HL-60/S4 treated with retinoic acid at 250 ng/mL for 4 days and 3 days (cell line): ENCODE measurements at regions not wholly inside any gene's neighbourhood (a gene's known extent, or its start where the extent isn't known, plus 50 kb on each side); places are given as distances from the start of the nearest gene placed in this dataset.

Source experiments
- in situ Hi-C: fragments of 300-500 bp; cut with MboI; formaldehyde crosslinking; loops from 2 replicates; pipeline ENCODE4 v1.7.0; 2022; ENCODE audit warnings: low sequenced_read_pairs

DNA sequence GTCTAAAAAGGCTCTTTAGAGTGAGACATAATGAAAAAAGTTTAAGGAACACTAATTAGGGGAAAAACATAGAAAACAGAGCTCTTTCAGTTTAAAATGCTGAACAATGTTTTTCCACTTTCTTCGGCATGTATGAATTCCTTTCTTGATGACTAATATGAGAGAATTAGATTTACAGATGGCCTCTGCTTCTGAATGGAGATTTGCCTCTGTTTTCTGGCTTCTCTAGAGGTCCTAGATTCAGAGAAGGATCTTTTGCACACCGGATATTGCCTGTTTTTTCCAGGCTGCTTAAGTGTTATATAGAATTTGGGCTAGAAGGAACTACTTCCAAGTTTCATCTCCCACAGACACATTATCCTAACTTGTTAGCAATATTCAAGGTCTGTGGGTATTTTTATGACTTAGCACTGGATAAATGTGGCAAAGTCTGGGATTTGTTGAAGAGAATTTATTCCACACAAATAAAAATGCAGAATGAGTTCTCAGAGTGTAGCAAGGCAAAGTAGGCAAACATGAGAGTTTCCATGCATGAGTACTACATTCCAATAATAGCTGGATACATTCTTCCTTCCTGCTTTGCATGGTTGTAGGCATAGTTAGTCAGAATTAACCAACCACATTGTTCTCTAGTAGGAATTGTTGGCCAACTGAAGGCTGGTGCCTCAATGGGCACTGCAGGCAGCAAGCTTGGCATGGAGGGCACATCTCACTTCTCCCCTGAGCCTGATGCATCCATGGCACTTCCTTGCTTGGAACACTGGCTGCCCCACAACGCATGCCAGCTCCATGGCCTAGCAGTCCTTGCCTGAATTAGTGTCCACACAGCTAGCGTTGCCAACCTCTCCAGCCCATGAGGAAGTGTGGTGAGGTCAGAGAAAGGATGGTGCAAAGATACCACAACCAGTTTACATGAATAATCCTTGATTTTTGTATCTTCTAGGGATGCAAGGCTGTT is 224.2 kb downstream of the CLIC5 start:
- in situ Hi-C loops, result no loop called here

DNA sequence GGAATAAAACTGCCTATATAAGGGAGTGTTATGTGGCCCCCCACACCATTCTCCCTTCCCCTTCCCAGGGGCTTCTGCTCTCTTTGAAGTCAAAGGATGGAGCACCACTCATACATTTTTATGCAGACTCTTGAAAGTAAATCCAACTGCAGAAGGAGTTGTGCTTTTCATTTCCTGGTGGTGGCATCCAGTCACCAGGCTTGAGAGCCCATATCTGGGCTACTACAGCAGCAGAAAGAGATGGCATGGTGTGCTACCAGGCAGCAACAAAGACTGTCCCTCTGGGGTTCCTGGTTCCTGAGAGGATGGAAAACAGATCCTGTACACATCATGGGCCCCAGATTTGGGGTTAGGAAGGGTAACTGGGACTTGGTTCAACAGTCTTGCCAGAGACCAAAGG is 226.4 kb downstream of the CLIC5 start:
- in situ Hi-C loops, result no loop called here

DNA sequence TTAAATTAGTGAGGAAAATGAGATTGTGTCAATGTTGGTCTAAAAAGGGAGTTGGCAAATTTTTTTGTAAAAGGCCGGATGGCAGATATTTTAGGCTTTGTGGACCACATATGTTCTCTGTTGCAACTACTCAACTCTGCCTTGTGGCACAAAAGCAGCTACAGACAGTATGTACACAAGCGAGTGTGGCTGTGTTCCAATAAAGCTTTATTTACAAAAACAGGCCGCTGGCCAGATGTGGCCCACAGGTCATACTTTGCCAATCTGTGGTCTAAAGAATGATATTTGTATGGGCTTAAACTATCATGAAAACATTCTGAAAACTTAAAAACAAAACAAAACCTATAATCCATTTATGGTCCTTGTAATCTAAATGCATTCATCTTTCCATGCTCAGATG is 228.3 kb downstream of the CLIC5 start:
- in situ Hi-C loops, result no loop called here

DNA sequence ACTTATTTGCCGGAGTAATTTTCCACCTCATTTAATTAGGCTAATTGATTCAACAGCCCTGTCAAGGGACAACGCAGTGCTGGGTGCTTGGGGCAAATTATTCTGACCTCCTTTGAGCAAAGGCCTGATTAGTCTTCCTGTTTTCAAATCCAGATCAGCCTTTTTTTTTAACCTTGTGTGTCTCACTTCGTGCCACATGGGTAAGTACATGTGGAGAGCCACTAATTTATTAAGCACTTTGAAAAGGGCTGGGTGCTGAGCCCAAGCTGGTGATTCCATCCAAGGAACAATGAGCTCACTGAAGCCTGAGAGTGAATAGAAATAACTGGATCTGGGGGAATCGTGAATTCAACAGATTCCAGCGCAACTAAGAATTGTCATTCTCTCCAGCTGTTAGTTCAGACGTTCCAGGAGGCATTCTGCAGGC is 229.3 kb downstream of the CLIC5 start:
- in situ Hi-C loops, result no loop called here

DNA sequence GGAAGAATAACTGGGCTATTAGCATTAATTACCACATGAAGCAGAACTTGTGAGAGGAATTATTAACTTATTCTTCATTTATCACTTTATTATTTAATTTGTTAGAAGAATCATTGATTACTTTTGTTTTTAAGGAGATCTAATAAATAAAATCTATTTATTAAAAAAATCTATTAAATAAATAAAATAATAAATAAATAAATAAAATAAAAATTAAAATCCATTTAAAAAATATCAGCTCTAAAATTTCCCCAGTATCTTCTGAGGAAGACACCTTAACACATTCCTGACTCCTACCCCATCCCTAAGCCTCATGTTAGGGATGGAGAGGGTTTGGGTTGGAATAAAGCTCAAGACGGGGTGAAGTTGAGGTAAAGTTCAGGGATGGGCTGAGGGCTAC is 231.4 kb downstream of the CLIC5 start:
- in situ Hi-C loops, result no loop called here

DNA sequence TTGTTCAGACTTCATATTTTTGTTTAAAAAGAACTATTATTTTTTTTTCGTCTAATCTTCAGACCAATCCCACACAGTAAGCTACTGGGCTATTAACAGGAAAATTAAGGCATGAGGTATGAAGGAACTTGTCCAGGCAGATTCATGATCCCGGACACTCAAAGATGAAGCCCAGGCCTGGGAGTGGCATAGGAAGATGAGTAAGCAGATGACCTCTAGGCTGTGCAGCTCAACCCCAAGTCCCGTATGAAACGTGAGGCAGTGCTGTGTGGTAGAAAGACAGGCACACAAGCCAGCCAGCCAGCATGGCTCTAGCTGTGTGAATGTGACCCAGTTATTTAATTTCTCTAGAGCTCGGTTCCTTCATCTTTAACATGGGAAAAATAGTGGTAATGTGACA is 231.9 kb downstream of the CLIC5 start:
- in situ Hi-C loops, result no loop called here

DNA sequence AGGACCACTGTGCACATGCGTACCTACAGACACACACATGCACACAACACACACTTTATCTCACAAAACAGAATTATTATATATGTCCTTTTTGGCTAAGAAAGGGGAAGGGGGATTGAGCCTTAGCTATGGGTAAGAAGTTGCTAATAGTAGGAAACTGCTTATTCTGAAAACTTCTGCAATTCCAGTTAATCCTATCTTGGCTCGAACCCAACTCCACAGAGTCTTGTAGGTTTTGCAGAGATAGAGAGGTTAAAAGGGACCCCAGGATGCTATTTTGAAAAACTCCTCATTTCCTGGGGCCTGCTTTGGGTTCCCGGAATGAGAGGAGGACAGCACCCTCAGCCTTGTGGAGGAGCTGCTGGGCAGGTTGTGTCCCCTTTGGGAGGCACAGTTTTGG is 233.8 kb downstream of the CLIC5 start:
- in situ Hi-C loops, result no loop called here

DNA sequence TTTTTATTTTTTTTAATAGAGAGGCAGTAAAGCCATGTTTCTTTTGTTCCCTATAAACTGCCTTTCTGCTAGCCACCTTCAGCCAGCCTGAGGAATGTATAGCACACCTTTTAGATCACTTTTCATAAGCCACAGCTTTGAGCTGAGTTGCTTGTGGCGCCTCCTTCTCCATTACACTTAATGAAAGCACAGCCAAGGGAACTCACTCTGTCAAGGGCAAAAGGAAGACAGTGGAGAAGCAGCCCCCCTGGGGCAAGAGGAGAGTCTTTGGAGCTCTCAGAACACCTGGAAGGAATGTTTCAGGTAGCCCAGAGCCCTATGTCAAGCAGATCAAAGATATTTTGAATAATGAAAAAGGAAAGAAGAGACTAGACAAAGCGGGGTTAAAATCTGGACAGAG is 235.1 kb downstream of the CLIC5 start:
- in situ Hi-C loops, result no loop called here

DNA sequence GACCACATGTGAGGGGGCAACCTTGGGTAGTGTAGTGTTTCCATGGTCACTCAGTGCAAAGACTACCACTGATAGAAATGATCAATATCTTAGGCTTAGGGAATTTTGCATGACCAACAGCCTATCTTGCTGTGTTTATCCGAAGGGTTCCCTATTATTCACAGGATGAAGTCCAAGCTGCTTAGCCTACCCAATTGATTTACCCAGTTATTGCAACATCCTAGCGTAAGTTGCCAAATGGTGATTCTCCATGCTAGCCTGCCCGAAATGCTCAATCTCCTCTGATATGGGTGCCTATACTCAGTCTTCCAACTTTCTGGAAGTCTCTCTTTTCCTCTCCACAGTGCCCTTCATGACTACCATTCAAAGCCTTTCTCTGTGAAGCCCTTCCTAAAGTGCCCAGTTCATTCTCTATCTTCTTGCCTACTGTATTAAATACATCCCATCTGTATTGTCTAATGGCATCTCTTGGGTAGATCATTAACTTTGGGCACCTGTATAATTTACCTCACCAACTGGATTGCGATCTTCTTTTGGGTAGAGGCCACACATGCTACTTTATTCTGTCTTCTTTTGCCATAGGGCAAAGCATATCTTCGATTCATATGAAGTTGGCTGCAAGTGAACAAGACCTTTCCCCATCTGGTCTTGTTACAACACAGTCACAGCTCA is 240.5 kb downstream of the CLIC5 start:
- in situ Hi-C loops, result no loop called here

DNA sequence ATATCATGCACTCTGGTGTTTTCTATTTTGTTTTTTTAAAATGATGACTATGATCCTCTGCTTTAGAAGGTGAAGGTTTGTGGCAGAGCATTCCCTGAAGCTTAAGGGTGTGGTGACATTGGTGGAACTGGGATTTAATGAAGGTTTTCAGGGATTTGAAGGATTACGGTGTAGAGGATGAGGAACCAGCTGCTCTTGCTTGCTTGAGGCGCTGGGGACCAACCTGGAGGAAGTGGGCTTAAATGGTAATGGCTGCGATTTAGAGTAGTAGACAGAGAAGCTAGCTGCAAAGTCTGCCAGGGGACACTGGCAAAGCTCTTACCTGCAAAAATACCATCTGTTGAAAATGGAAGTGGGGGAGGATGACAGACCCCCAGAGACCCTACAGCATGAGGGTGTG is 241.8 kb downstream of the CLIC5 start:
- in situ Hi-C loops, result no loop called here

DNA sequence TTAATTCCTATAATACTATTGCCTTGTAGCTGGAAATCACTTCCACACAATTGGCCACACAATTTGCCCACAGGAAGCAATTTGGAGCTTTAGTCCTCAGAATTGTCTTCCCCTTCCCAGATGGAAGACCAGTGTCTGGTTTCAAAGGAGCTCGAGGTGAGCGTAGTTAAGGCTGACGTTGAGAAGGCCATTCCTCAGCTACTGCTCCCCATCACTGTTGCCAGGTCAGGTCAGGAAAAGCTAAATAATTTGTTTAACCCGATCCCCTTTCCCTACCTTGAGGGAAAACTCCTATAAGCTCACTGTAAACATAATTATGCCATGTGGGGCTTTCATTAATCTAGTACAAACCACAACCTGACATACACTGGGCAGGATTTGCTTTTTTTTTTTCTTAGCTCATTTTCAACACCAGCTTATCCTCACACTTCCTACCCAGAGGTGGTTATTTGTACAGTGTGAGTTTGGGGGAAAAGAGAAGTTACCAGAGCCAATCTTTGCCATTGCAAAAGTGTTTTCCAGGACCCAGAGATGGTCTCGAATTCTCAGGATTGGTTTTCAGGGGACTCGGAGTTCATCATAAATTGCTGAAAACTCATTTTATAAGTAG is 242.7 kb downstream of the CLIC5 start:
- in situ Hi-C loops, result no loop called here

DNA sequence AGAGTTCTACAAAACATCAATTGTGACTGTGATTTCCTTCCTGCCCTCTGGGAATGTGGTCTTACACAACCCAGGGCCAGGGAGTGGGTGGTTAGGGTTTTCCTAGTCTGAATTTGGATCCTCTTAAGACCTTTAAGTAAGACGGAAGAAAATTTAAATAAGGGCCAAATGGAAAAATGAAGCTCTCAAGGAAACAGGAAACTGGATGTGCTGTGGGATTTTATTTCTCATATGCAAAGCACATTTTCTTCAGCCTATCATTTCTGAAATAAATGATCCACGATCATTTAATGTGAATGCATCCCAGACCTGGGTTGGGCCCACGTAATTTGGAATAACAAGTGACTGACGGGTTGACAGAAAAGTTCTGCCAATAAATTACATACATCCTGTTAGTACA is 243.6 kb downstream of the CLIC5 start:
- in situ Hi-C loops, result no loop called here

DNA sequence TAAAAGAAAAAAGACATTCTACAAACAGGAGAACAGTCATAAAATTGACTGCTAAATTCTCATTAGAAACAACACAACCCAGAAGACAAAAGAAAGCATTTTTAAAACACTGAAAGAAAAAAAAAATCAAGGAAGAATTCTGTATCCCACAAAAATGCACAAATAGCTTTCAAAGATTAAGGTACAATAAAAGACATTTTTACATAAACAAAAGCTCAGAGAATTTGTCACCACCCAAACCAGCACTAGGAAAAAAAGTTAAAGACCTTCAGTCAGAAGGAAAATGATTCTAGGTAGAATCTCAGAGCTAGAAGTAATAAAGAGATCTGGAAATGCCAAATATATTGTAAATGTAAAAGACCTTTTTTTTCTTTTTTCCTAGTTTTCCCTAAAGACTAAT is 252.4 kb downstream of the CLIC5 start:
- in situ Hi-C loops, result no loop called here

DNA sequence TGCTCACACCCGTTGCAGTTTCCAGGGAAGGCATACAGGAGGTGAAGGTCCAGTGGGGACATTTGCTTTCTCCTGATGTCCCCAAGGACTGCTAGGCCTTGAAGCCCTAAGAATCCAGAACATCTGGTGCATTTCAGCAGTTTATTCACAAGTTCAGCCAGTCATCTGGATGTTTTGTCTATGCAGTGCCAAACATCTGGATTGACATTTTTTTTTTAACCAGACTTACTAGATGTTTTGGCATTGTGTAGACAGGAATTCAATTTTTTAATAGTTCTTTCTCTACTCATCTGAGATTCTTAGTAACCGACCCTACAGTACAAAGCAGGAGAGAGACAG is 256.2 kb downstream of the CLIC5 start:
- in situ Hi-C loops, result no loop called here

DNA sequence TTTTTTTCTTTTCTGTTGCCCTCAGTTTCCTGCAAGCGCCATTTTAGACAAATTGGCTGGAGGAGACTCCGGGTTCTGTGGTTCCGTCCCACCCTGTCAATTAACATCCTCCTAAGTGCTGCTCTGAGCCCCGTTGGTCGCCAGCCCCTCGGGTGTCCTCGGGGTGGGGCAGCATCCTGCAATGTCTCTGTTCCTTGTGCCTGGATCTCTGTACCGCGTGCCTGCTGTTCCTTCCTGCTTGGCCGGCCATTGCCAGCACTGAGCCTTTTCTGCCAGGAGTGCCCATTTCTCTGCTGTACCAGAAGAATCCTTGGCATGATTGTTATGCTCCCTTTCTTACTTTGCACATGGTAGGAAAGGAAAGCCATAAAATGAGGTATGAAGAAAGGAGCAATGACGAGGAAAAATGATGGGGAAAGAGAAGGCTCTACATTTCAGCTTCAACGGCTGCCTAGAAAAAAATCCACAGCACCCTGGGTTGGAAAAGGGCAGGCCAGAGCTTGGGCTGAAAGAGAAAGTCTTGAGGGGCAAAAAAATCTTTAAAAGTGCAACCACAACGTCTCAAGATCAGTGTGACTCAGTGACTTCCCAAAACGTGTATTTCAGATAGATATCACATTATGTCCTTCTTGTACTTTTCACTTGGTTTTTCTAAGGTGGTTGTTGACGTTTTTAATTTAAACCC is 256.7 kb downstream of the CLIC5 start:
- in situ Hi-C loops, result no loop called here

DNA sequence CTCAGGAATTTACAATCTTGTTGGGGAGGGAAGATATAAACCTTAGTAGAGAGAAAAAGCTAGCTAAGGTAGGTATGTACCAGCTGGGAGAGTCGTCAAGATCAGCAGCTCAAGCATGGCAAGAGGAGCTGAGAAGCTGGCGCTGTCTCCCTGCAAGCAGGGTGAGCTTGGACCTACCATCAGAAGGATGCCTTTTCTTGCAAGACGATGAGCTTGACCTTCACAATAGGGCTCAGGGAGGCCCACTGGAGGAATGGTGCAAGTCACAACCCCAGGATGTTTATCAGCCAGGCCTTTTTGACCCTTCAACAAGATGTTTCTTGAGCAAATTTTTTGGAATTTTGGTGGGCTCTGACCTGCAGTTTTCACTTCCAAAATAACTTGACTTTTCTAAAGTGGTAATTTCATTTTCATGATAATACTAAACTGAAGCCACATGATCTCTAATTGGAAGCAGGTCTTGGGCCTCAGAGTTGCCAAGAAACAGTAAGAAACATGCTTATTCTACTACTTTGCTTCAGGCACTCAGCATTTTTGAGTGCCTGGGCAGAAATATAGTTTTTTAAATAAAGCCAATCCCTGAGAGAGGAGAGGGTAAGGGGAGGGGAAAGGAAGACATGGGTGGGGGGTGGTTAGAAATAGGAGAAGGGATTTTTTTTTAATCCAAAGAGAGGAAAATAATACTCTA is 258.1 kb downstream of the CLIC5 start:
- in situ Hi-C loops, result no loop called here

DNA sequence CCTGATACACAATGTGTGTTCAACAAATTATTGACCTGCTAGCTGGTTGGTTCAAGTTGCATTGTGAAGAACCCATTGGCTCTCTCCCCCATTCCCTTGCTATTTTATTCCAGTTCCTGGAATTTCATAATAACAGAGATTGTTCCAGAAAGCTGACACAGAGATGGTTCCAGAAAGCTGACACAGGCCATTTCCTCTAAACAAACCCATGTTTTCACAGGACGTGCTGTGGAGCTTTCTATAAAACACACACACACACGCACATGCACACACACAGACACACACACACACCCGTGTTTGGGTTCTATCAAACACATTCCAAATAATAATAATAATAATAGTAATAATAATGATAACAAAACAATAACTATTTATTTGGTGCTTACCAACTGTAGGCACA is 259.1 kb downstream of the CLIC5 start:
- in situ Hi-C loops, result no loop called here

DNA sequence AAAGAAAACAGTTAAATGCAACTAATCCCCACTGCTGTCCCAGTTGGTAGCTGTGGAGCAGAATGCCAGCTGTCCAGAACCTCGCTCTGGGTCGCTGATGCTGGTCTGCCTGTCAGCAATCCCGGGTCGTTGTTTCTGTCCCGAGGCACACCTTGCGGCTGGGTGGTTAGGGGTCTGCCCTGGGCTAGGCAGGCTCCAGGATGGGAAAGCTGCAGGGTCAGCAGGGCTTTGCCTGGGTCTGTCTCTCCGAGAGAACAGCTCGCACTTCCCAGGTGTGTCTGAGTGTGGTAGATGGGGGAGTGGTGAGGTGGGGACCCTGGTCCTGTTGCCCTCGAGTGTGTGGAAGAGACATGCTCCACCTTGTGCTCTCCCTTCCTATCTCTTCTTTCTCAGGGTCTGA is 261.2 kb downstream of the CLIC5 start:
- in situ Hi-C loops, result no loop called here

DNA sequence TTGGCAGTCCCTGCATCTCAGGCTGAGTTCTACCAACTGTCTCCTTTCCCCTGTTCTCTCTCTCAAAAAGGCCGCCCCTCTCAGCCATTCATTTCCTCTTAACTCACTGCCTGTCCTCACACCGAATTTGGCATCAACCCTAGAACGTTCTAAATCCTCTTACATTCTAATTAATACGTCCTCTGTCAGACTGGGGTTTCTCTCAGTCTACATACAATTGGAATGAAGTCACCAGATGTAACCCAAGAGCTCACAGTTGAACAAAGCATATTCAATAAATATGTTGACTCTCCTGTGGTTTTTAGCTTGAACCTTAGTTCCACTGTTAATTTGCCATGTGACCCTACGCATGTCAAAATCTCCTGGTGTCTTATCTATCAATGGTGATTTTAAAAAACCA is 269.6 kb downstream of the CLIC5 start:
- in situ Hi-C loops, result no loop called here

DNA sequence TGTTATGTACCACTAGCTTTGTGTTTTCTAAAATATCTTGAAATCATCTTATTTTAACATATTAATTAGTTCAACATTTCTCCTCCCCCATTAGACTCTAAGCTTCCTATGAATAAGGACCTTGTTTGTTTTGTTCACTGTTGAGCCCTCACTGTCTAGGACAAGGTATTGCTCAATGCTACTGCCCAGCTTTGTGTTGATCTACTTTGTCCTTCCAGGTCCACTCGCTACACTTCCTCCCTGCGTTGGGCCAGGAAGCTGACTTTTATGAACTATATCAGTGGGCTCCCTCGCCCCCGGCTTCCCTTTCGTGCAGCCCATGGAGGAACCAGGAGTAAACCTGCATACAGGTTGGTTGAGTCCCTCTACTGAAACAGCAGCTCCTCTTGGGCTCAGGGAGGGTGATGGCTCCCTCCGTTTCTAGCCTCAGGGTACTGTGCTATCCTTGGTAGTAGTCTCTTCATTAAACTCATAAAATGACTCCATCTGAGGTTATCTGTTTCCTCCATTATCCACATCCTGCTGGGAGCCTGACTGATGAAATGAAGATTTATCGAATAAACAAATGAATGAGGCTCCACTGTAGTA is 272.5 kb downstream of the CLIC5 start:
- in situ Hi-C loops, result no loop called here

DNA sequence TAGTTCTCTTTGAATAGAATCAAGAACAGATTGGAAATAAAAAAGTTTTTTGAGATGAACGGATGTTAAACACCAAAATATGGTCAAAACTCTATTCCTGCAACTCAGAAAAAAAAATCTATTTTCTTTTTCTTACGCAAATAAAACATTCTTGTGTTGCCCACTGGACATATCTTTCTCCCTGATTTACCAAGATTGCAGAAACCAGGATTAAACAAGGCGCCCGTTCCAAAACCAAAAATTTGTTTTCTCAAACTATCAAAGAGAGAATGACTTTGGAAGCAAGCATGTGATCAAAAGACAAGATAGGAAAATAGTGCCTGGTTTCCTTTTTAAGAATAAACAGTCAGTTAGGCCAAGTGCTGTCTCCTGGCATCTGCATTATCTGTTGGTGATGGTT is 273.1 kb downstream of the CLIC5 start:
- in situ Hi-C loops, result no loop called here
